K562 (cell line): ENCODE measurements at regions not wholly inside any gene's neighbourhood (a gene's known extent, or its start where the extent isn't known, plus 50 kb on each side); places are given as distances from the start of the nearest gene placed in this dataset.

Experiments used
- BDP1 ChIP-seq: IDR thresholded peaks from 3 replicates; pipeline ENCODE4 v1.6.1; 2011; ENCODE audit not compliant: insufficient read length, insufficient read depth
- C11orf30 ChIP-seq: fragments of 450-650 bp; IDR thresholded peaks from 2 replicates; pipeline ENCODE4 v1.6.1; 2016; ENCODE audit warnings: low read depth, mild to moderate bottlenecking
- CXXC5 ChIP-seq: fragments of 250-450 bp; sonication (Bioruptor Pico); IDR thresholded peaks from 2 replicates; pipeline ENCODE4 v1.8.0; 2022; ENCODE audit warnings: inconsistent platforms, mild to moderate bottlenecking, moderate library complexity
- ZNF740 ChIP-seq, 3 experiments: fragments of 200-800 bp in 1 of 3; sonication (Bioruptor generic) in 1 of 3; sonication (generic) in 1 of 3; formaldehyde crosslinking in 1 of 3; IDR thresholded peaks; 2 replicates each; pipeline versions ENCODE4 v1.6.1 to v1.8.0; 2016 to 2022; ENCODE audit warnings: mild to moderate bottlenecking in 2 of 3, missing compliant biosample characterization in 2 of 3, missing genetic modification characterization in 2 of 3, missing genetic modification reagents in 1 of 3

- peak; percentile 43; the same call in 1 of the 2 replicates for TF ChIP-seq CXXC5 (CRISPR knock-in tag)
- TF ChIP-seq BDP1, result no peak
- TF ChIP-seq C11orf30, result peak; percentile 96
- no peak for TF ChIP-seq ZNF740 (CRISPR knock-in tag; IDR thresholded peaks at IDR 0.05)
- no peak for TF ChIP-seq ZNF740 (tag; IDR thresholded peaks at IDR 0.05)
- TF ChIP-seq, all 486 proteins: peak for 129
These were observed 50.3 kb upstream of the ANKRD10 start (continued) for GRCh38 chr13:110965038-110965754.
